GM12801 (cell line): ENCODE measurements at regions not wholly inside any gene's neighbourhood (a gene's known extent, or its start where the extent isn't known, plus 50 kb on each side); places are given as distances from the start of the nearest gene placed in this dataset.

Experiments
- TF ChIP-seq, protein P1 (sequence below): IDR thresholded peaks from one replicate; pipeline ENCODE4 v1.5.1; 2011; ENCODE audit warnings: control low read depth; ENCODE audit not compliant: insufficient read length; ENCODE audit errors: extremely low read depth

DNA sequence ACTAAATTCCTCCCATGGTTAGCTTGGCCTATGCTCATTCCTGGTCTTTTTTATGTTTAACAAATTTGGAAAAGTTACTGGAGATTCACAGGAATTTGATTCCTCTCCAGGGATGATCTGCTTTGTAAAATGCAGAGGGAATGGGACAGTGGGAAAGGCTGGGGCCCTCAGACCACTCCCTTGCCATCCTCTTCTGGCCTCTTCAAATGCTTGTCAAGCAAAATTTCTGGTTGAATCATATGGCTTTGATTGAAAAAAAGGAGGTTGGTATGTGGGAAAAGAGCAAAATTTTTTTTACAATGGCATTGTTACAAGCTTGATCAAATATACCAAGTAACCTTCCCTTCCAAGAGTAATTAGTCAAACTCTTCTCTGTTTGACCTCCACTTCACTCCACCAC is 225.1 kb downstream of the PIK3R1 start:
- TF ChIP-seq, protein P1, sequence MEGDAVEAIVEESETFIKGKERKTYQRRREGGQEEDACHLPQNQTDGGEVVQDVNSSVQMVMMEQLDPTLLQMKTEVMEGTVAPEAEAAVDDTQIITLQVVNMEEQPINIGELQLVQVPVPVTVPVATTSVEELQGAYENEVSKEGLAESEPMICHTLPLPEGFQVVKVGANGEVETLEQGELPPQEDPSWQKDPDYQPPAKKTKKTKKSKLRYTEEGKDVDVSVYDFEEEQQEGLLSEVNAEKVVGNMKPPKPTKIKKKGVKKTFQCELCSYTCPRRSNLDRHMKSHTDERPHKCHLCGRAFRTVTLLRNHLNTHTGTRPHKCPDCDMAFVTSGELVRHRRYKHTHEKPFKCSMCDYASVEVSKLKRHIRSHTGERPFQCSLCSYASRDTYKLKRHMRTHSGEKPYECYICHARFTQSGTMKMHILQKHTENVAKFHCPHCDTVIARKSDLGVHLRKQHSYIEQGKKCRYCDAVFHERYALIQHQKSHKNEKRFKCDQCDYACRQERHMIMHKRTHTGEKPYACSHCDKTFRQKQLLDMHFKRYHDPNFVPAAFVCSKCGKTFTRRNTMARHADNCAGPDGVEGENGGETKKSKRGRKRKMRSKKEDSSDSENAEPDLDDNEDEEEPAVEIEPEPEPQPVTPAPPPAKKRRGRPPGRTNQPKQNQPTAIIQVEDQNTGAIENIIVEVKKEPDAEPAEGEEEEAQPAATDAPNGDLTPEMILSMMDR: no peak

DNA sequence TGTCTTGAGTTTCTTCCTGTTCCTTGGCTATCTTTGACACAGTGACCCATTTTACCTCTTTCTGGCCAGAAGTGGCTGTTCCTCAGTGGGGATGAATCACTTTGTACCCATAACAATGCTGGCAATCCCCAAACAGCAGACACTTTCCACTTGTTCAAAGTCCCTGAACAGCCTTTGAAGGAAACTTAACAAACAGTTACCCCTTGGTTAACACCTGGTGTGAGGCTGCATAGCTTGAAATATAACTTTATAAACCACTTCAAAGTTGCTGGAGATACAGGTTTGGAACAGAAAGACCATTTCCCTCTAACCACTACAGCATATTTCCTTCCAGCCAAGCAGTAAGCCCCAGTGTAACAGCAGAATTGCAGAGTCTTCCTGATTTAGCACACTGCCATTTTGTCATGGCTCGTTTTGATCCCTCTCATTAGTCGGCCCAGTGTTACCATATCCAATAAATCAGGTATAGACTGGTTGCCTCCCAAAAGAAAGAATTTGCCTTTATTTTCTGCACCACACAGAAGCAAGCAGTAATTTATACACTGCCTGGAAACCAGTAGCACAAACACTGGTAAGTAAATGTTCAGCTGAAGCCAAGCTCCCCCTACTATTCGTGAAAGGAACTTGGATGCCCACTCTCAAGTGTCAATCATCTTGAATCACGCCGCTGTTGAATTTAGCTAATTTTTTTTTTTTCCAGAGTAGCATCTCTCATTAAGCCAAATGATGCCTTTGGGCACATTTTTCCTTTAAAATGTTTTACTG is 225.9 kb downstream of the PIK3R1 start:
- TF ChIP-seq, protein P1: no peak

DNA sequence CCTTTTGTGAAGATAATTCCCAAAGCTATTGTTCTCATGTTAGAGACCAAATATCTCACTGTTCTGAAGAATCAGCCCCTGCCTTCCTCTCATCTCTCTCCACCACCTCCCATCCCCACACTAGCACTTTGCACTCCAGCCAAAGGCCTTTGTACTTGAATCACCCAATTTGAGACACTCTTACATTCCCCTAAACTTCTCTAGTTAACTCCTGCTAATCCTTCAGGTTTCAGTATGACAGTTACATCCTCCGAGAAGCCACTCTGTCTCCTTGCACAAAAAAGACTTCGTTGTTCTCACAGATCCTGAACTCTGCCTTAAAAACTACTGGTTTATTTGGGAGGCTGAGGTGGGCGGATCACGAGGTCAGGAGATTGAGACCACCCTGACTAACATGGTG is 227.5 kb downstream of the PIK3R1 start:
- TF ChIP-seq, protein P1: no peak

DNA sequence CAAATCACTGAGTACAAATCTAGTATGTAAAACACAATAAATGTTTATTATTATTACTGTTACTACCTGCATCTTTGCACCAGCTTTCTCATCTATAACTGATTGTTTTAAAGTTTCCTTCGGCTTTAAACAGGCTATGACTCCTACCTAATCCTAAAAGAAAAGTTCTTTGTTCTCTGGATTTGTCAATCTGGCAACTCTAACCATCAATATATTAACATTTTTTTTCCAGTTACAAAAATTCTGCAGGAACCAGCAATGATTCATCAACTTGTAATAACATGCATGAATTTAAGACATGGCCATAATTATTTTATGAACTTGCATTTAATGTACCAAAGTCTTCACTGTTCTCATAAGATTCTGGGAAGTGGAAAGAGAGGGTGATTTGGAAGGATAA is 228.5 kb downstream of the PIK3R1 start:
- TF ChIP-seq, protein P1: no peak

DNA sequence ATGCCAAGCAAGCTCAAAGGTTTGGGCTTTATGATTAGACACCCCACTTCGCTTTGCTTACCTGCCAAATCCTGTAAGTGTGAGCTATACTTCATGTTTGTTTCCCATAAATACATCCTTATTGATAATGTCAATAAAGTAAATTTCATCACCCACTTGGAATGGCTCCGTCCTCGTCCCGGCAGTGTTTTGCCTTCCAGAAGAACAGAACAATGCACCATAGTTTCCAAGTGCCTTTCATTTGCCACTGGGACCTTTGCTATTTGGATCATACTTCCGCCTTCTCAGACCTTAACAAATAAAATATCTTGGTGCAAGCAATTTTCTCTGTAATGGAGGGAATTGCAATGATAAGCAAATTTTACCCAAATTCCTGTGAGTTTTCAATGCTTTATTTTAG is 229.3 kb downstream of the PIK3R1 start:
- TF ChIP-seq, protein P1: no peak

DNA sequence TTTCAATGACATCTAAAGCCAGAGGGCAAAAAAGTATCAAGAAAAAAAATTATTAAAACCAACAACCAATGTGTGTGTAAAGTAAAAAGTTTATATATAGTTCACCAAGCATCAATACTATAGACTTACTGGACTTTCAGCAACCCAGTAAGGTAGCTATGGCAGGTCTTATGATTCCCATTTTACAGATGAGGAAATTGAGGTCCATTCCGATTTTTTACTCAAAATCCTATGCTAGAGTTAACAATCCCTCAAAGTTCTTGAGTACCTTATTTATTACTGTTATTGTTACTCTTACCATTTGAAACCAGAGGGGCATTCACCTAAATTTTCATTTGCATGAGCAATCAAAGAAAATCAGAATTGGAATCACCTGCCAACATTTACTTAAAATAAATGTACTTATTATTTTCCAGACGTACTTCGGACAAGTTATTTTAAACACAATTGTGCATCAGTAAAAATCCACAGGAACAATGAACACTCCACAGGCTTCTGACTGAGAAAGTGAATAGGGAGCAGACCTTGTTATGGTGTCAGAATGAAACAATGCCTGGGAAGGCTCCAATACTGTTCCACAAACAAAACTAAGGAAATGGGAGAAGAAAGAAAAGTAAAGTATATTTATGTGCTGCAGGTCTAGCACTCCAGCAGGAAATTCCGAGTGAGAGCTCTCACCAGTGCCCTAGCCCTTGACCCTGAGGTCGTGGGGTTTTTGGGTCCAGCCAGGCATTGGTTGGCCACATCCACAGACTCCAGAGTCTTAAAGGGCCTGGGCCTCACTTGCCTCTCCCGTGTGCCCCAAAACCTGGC is 229.9 kb downstream of the PIK3R1 start:
- TF ChIP-seq, protein P1: no peak

DNA sequence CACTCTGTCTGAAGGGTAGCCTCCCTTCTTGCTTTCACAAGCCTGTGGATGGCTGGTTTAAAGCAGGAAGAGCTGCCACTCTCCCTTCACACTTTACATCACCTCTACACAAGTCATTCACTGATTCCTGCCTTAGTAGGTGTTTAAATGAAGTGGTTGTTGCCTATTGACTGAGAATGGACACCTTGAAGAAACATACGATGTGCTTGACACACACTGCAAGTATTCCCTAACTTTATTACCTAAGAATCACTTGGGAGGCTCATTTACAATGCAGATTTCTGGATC is 230.5 kb downstream of the PIK3R1 start:
- TF ChIP-seq, protein P1: no peak
